HL-60 (cell line): ENCODE measurements at regions not wholly inside any gene's neighbourhood (a gene's known extent, or its start where the extent isn't known, plus 50 kb on each side); places are given as distances from the start of the nearest gene placed in this dataset.

Experiments
- DNase-seq, 2 experiments: peaks; one replicate each; pipeline ENCODE4 v3.0.0-alpha.2; 2010 to 2020; ENCODE audit warnings: low read depth in 1 of 2, low spot score in 1 of 2
- H3K27ac ChIP-seq: fragments of 250-450 bp; sonication (Bioruptor Pico); replicated peaks from 2 replicates; pipeline ENCODE4 v1.5.1; 2020; ENCODE audit warnings: mild to moderate bottlenecking, moderate library complexity
- H3K27me3 ChIP-seq: fragments of 250-450 bp; sonication (Bioruptor Pico); 2 replicates; pipeline ENCODE4 v1.5.1; 2021; ENCODE audit warnings: mild to moderate bottlenecking, moderate library complexity; ENCODE audit not compliant: insufficient read depth, poor library complexity, severe bottlenecking
- H3K4me3 ChIP-seq: replicated peaks from 2 replicates; pipeline ENCODE4 v1.5.1; 2011; ENCODE audit warnings: mild to moderate bottlenecking, control low read depth, low read length; ENCODE audit not compliant: insufficient read depth
- CTCF ChIP-seq: IDR thresholded peaks from one replicate; pipeline ENCODE4 v1.5.1; 2011; ENCODE audit warnings: low read length, control low read depth, inconsistent platforms; ENCODE audit not compliant: insufficient read depth
- GABPA ChIP-seq: IDR thresholded peaks from 2 replicates; pipeline ENCODE4 v1.6.1; 2012; ENCODE audit warnings: low read depth
- POLR2AphosphoS5 ChIP-seq: IDR thresholded peaks from 2 replicates; pipeline ENCODE4 v1.6.1; 2012; ENCODE audit warnings: low read depth
- REST ChIP-seq: IDR thresholded peaks from 2 replicates; pipeline ENCODE4 v1.6.1; 2012; ENCODE audit warnings: low read depth; ENCODE audit not compliant: insufficient replicate concordance
- SPI1 ChIP-seq: IDR thresholded peaks from 2 replicates; pipeline ENCODE4 v1.6.1; 2012; ENCODE audit warnings: low read depth, mild to moderate bottlenecking, borderline replicate concordance

- DNase-seq: no peak
- no peak overlapping the region for H3K27ac ChIP-seq
- H3K4me3 ChIP-seq: no peak overlapping the region
- H3K27me3 ChIP-seq: no peaks in the 10 kb centered on the region
- no peak for TF ChIP-seq REST
Observed at GRCh38 chr3:164577667-164578210, 500.6 kb downstream of the SI start.

GRCh38 chr3:164572436-164572835 is 505.9 kb downstream of the SI start:
- DNase-seq: no peak
- H3K4me3 ChIP-seq: no peak overlapping the region
- no peaks in the 10 kb centered on the region for H3K27me3 ChIP-seq
- no peak overlapping the region for H3K27ac ChIP-seq
- TF ChIP-seq GABPA (no peak), POLR2AphosphoS5 (no peak), CTCF (no peak)

- H3K27me3 ChIP-seq: no peaks in the 10 kb centered on the region
- H3K4me3 ChIP-seq: no peak overlapping the region
- no peak for DNase-seq
- TF ChIP-seq POLR2AphosphoS5 (no peak), REST (no peak), CTCF (no peak), GABPA (no peak), SPI1 (no peak)
- no peak overlapping the region for H3K27ac ChIP-seq
Observed at GRCh38 chr3:164550857-164551256, 527.4 kb downstream of the SI start.

- DNase-seq: no peak
- no peaks in the 10 kb centered on the region for H3K27me3 ChIP-seq
- no peak for TF ChIP-seq SPI1
- TF ChIP-seq POLR2AphosphoS5: no peak
- TF ChIP-seq CTCF: no peak
- H3K27ac ChIP-seq: no peak overlapping the region
- no peak overlapping the region for H3K4me3 ChIP-seq
Observed at GRCh38 chr3:164539215-164539614, 539.1 kb downstream of the SI start.
